ENCODE measurements at regions not wholly inside any gene's neighbourhood (a gene's known extent, or its start where the extent isn't known, plus 50 kb on each side); places are given as distances from the start of the nearest gene placed in this dataset.

- intact Hi-C loops (cut with DNase I), result no loop called here
- no peak for ATAC-seq
These were observed 1058.6 kb upstream of the CNTNAP5 start for GRCh38 chr2:122966461-122966860.

GRCh38 chr2:122977580-122977979, 1047.5 kb upstream of the CNTNAP5 start:
- WGBS, 2 donors, result 41 to 54% methylated on average over 1 of the region's 1 CpG
- H3K27me3 ChIP-seq, result no peaks in the 10 kb centered on the region
- no peak overlapping the region for H3K27ac ChIP-seq
- no peak for TF ChIP-seq CTCF (IDR thresholded peaks at IDR 0.05)
- no peaks in the 10 kb centered on the region for H3K36me3 ChIP-seq
- no peak for ATAC-seq
- H3K4me3 ChIP-seq, result no peak overlapping the region
- intact Hi-C loops (cut with DNase I), result no loop called here
- H3K4me1 ChIP-seq, result no peaks in the 10 kb centered on the region
- H3K9me3 ChIP-seq, result no peaks in the 10 kb centered on the region
- DNase-seq, result no peak
- FAIRE-seq, result no peak

More at GRCh38 chr2:122966461-122966860, 1058.6 kb upstream of the CNTNAP5 start:
- Histone ChIP-seq H3K4me1 (no peaks in the 10 kb centered on the region), H3K9me3 (peaks cover 0 to 6% (median 0%) of the 10 kb centered on the region in 4 donors), H3K27me3 (peaks cover 0 to 3% (median 0%) of the 10 kb centered on the region in 4 donors), H3K36me3 (no peaks in the 10 kb centered on the region), H3K4me3 (no peak overlapping the region), H3K27ac (no peak overlapping the region)
- no peak for FAIRE-seq
- no peak for DNase-seq
- no peak for TF ChIP-seq CTCF (IDR thresholded peaks at IDR 0.05)
- 62 to 69% methylated on average over 2 of the region's 2 CpGs for WGBS, 2 donors

- H3K27ac ChIP-seq, result no peak overlapping the region
- H3K27me3 ChIP-seq, result no peaks in the 10 kb centered on the region
- H3K4me3 ChIP-seq, result no peak overlapping the region
- no peak for FAIRE-seq
- no peaks in the 10 kb centered on the region for H3K9me3 ChIP-seq
- ATAC-seq, result no peak
- no peaks in the 10 kb centered on the region for H3K36me3 ChIP-seq
- 55 to 63% methylated on average over 5 of the region's 5 CpGs for WGBS, 2 donors
- no peaks in the 10 kb centered on the region for H3K4me1 ChIP-seq
- TF ChIP-seq CTCF (IDR thresholded peaks at IDR 0.05), result no peak
- intact Hi-C loops (cut with DNase I), result no loop called here
- no peak for DNase-seq
These were observed 1044.4 kb upstream of the CNTNAP5 start for GRCh38 chr2:122980671-122981070.

GRCh38 chr2:122982936-122983335, 1042.2 kb upstream of the CNTNAP5 start:
- Histone ChIP-seq H3K9me3 (no peaks in the 10 kb centered on the region), H3K27ac (no peak overlapping the region), H3K27me3 (no peaks in the 10 kb centered on the region), H3K36me3 (no peaks in the 10 kb centered on the region), H3K4me1 (no peaks in the 10 kb centered on the region), H3K4me3 (no peak overlapping the region)
- WGBS, 2 donors, result 25 to 26% methylated on average over 1 of the region's 1 CpG
- TF ChIP-seq CTCF (IDR thresholded peaks at IDR 0.05), result no peak
- ATAC-seq (no peak), FAIRE-seq (no peak), DNase-seq (no peak)
- intact Hi-C loops (cut with DNase I), result no loop called here

GRCh38 chr2:122988395-122989221, 1036.5 kb upstream of the CNTNAP5 start:
- Histone ChIP-seq H3K9me3 (no peaks in the 10 kb centered on the region), H3K4me3 (no peak overlapping the region), H3K36me3 (no peaks in the 10 kb centered on the region), H3K27ac (no peak overlapping the region), H3K27me3 (no peaks in the 10 kb centered on the region), H3K4me1 (no peaks in the 10 kb centered on the region)
- DNase-seq (peak in 1 of 6 donors; percentile 44), ATAC-seq (no peak), FAIRE-seq (no peak)
- 56 to 69% methylated on average over 8 of the region's 8 CpGs for WGBS, 2 donors
- TF ChIP-seq CTCF (IDR thresholded peaks at IDR 0.05), result no peak
- intact Hi-C loops (cut with DNase I), result no loop called here
